ENCODE measurements at regions not wholly inside any gene's neighbourhood (a gene's known extent, or its start where the extent isn't known, plus 50 kb on each side); places are given as distances from the start of the nearest gene placed in this dataset.

DNA sequence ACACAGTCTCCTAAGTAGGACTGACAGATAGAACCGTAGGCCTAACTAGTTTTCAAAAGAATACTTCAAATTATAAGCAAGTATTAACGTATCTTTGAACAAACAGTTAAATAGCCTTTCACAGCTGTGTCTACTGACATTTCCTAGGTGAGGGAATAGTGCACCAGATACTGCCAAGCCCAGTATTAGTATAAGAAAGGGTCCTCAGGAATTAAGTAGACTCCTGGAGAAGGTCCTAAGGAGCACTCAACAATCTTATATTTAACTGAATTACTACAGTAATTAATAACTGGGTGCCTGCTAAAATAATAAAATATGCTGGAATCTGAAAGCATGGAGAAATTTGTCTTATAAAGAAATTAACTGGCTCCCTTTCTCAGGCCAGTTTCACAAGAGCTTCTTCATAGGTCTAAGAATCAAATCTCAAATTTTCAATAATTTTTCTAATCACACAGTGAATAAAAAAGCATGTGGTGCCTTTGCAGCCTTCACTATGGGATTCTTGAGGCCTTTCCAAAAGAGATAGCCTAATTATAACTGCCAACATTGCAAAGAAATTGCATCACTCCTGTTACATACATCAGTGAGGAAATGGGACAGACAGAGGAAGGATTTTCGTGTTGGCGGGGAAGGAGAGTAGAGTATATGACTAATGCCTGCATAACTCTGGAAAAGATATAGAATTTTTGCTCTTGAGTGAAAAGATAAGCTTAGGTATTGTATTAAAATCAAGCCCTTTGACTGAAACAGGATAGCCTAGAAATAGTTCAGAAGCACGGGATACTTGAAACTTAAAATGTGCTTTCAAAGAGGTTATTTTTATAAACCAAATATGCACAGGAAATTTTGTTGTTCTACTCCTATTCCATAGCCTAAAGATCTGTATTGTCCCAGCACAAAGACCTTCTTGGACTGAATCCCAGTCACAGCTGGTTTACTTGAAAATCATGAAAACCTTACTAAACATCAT lies 228.6 kb upstream of the STK17B start:
- TF ChIP-seq, protein P1, sequence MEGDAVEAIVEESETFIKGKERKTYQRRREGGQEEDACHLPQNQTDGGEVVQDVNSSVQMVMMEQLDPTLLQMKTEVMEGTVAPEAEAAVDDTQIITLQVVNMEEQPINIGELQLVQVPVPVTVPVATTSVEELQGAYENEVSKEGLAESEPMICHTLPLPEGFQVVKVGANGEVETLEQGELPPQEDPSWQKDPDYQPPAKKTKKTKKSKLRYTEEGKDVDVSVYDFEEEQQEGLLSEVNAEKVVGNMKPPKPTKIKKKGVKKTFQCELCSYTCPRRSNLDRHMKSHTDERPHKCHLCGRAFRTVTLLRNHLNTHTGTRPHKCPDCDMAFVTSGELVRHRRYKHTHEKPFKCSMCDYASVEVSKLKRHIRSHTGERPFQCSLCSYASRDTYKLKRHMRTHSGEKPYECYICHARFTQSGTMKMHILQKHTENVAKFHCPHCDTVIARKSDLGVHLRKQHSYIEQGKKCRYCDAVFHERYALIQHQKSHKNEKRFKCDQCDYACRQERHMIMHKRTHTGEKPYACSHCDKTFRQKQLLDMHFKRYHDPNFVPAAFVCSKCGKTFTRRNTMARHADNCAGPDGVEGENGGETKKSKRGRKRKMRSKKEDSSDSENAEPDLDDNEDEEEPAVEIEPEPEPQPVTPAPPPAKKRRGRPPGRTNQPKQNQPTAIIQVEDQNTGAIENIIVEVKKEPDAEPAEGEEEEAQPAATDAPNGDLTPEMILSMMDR (IDR thresholded peaks at IDR 0.05; ENCODE audit: borderline replicate concordance, extremely low read depth, insufficient read depth) = no peak
- Histone ChIP-seq H3K4me3 (ENCODE audit: low read length in 3 of 3) (no peak overlapping the region), H3K27me3 (ENCODE audit: control insufficient read depth, insufficient read depth, low read length) (no peaks in the 10 kb centered on the region), H3K9me3 (ENCODE audit: control insufficient read depth in 2 of 3, insufficient read depth in 1 of 3, low read length in 3 of 3) (no peaks in the 10 kb centered on the region), H3K4me1 (ENCODE audit: control insufficient read depth in 2 of 3, insufficient read depth in 2 of 3, low read depth in 1 of 3, low read length in 3 of 3) (no peaks in the 10 kb centered on the region), H3K27ac (ENCODE audit: low read depth in 2 of 2, low read length in 2 of 2) (no peak overlapping the region), H3K9ac (ENCODE audit: low read length in 3 of 3) (no peak overlapping the region), H3K36me3 (ENCODE audit: control insufficient read depth in 2 of 3, insufficient read depth in 3 of 3, low read length in 3 of 3) (no peaks in the 10 kb centered on the region)
- intact Hi-C loops (cut with DNase I) = no loop called here
- no peak for FAIRE-seq
- peak in 2 of 5 donors; percentile 19 to 70 for DNase-seq

DNA sequence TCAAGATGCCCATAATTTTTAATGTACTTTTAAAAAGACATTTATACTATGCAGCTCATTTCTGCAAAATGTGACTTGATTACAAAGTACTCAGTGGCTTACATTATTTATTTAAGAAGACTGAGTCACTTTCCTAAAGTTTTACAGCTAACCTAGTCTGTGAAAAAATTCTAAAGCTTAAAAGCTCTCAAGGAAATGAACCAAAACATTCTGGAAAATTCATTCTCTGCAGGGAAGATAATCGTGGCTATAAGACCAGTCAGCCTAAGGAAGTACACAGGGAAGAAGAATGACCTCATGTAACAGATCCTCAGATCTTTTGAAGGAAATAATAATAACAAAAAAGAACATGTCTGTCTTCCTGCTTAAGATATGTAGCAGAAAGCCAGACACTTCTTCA lies 232.1 kb upstream of the STK17B start:
- Histone ChIP-seq H3K9ac (ENCODE audit: low read length in 3 of 3) (no peak overlapping the region), H3K36me3 (ENCODE audit: control insufficient read depth in 2 of 3, insufficient read depth in 3 of 3, low read length in 3 of 3) (no peaks in the 10 kb centered on the region), H3K9me3 (ENCODE audit: control insufficient read depth in 2 of 3, insufficient read depth in 1 of 3, low read length in 3 of 3) (no peaks in the 10 kb centered on the region), H3K27ac (ENCODE audit: low read depth in 2 of 2, low read length in 2 of 2) (no peak overlapping the region), H3K4me1 (ENCODE audit: control insufficient read depth in 2 of 3, insufficient read depth in 2 of 3, low read depth in 1 of 3, low read length in 3 of 3) (no peaks in the 10 kb centered on the region), H3K4me3 (ENCODE audit: low read length in 3 of 3) (no peak overlapping the region), H3K27me3 (ENCODE audit: control insufficient read depth, insufficient read depth, low read length) (no peaks in the 10 kb centered on the region)
- TF ChIP-seq, protein P1 (IDR thresholded peaks at IDR 0.05; ENCODE audit: borderline replicate concordance, extremely low read depth, insufficient read depth) = no peak
- FAIRE-seq (no peak), DNase-seq (no peak)
- intact Hi-C loops (cut with DNase I) = no loop called here

DNA sequence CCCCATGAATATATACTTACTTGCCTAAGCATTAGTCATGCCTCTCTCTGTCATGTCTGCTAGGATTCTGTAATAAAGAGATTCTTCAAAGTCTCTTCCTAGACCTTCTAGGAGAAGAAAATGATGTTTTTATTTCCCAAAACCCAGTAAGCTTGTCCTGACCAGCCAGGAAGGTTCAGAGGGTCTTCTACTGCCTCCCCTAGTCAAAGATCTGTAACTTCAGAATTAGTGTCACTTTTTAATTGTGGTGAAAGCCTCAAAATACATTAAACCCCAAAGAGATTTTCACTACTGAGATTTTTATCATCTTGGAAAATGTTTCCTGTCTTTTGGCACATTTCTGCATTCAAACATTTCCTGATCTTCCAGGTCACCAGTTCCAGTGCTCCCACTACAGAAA lies 232.9 kb upstream of the STK17B start:
- H3K4me3 ChIP-seq (ENCODE audit: low read length in 3 of 3) = no peak overlapping the region
- no peaks in the 10 kb centered on the region for H3K36me3 ChIP-seq (ENCODE audit: control insufficient read depth in 2 of 3, insufficient read depth in 3 of 3, low read length in 3 of 3)
- DNase-seq = no peak
- intact Hi-C loops (cut with DNase I) = no loop called here
- no peak overlapping the region for H3K27ac ChIP-seq (ENCODE audit: low read depth in 2 of 2, low read length in 2 of 2)
- H3K27me3 ChIP-seq (ENCODE audit: control insufficient read depth, insufficient read depth, low read length) = no peaks in the 10 kb centered on the region
- no peak for FAIRE-seq
- H3K4me1 ChIP-seq (ENCODE audit: control insufficient read depth in 2 of 3, insufficient read depth in 2 of 3, low read depth in 1 of 3, low read length in 3 of 3) = no peaks in the 10 kb centered on the region
- no peak overlapping the region for H3K9ac ChIP-seq (ENCODE audit: low read length in 3 of 3)
- TF ChIP-seq, protein P1 (IDR thresholded peaks at IDR 0.05; ENCODE audit: borderline replicate concordance, extremely low read depth, insufficient read depth) = no peak
- no peaks in the 10 kb centered on the region for H3K9me3 ChIP-seq (ENCODE audit: control insufficient read depth in 2 of 3, insufficient read depth in 1 of 3, low read length in 3 of 3)
